ENCODE measurements at regions not wholly inside any gene's neighbourhood (a gene's known extent, or its start where the extent isn't known, plus 50 kb on each side); places are given as distances from the start of the nearest gene placed in this dataset.

DNA sequence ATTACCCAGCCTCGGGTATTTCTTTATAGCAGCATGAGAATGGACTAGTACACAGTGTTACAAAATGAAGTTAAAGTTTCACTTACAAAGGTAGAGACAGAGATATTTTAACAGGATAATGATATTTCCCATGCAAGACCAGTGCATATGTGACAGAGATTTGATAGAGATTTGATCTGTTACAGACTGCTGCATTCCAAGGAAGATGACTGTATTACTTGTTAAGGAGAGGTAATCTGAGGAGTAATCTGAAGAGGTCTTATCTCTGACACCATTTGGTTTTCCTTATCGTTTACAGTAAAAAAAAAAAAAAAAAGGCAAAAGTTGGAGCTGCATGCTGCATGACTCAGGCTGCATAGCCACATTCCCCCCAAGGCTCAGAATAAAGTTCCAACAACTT, 289.6 kb downstream of the POM121L12 start:
- WGBS, 2 donors: 57 to 63% methylated on average over 2 of the region's 2 CpGs

DNA sequence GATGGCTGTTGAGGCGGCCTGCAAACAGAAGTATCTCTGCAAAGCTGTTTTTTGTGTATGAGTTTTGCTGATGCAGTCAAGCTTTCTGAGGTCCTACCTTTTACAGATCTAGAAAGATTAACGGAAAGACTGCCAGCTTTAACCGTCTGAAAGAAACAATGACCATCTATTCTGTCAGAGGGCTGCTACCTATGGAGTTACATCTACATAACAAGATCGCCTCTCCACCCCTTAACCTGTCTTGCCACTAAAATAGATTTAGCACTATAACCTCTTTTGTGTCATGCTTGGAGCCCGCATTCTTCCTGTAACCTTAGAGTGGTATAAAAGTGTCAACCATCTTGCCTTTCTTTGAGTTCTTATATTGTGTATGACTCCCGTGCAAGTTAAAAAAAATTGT, 291.2 kb downstream of the POM121L12 start:
- WGBS, 2 donors: 50 to 61% methylated on average over 6 of the region's 6 CpGs
- TF ChIP-seq EP300 (IDR thresholded peaks at IDR 0.05) (no peak), POLR2A (IDR thresholded peaks at IDR 0.05) (no peak)
- TF ChIP-seq, protein P1, sequence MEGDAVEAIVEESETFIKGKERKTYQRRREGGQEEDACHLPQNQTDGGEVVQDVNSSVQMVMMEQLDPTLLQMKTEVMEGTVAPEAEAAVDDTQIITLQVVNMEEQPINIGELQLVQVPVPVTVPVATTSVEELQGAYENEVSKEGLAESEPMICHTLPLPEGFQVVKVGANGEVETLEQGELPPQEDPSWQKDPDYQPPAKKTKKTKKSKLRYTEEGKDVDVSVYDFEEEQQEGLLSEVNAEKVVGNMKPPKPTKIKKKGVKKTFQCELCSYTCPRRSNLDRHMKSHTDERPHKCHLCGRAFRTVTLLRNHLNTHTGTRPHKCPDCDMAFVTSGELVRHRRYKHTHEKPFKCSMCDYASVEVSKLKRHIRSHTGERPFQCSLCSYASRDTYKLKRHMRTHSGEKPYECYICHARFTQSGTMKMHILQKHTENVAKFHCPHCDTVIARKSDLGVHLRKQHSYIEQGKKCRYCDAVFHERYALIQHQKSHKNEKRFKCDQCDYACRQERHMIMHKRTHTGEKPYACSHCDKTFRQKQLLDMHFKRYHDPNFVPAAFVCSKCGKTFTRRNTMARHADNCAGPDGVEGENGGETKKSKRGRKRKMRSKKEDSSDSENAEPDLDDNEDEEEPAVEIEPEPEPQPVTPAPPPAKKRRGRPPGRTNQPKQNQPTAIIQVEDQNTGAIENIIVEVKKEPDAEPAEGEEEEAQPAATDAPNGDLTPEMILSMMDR (IDR thresholded peaks at IDR 0.05): no peak
- H3K4me1 ChIP-seq: no peaks in the 10 kb centered on the region

More for the DNA sequence above, 289.6 kb downstream of the POM121L12 start:
- TF ChIP-seq EP300 (IDR thresholded peaks at IDR 0.05) (no peak), POLR2A (IDR thresholded peaks at IDR 0.05) (no peak)
- TF ChIP-seq, protein P1 (IDR thresholded peaks at IDR 0.05): no peak
- Histone ChIP-seq H3K9me3 (no peaks in the 10 kb centered on the region), H3K4me3 (no peak overlapping the region), H3K27me3 (no peaks in the 10 kb centered on the region), H3K4me1 (no peaks in the 10 kb centered on the region), H3K27ac (no peak overlapping the region), H3K36me3 (no peaks in the 10 kb centered on the region)
- no peak for DNase-seq (ENCODE audit: low spot score in 2 of 2)

DNA sequence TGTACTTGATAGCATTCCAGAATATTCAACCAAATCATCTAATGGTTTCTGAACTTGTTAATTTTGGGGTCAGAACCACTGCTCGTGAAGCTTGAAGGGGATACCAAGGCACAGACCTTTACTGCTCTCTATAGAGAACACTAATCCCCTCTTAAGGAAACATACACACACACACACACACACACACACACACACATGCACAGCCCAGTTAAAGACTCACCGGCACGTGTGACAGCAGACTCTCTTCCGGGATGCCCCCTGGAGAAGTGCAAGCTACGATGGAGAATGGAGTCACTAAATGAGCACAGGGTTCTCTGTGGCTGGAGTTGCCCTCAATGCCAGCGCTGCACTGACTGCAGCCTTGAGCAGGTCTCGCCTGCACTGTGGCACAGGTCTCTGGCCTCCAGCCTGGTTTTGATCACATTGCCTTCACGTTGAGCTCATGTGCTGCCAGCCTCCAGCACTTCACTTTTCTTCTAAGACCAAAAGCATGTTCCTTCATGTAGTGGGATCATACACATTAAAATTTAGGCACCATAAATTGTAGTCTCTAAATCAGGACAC, 300.8 kb downstream of the POM121L12 start:
- H3K27me3 ChIP-seq: no peaks in the 10 kb centered on the region
- DNase-seq (ENCODE audit: low spot score in 2 of 2): no peak
- no peak overlapping the region for H3K4me3 ChIP-seq
- WGBS, 2 donors: 87% methylated on average over 8 of the region's 8 CpGs
- no peaks in the 10 kb centered on the region for H3K4me1 ChIP-seq
- H3K27ac ChIP-seq: no peak overlapping the region
- no peaks in the 10 kb centered on the region for H3K36me3 ChIP-seq
- H3K9me3 ChIP-seq: peaks cover 0 to 7% (median 0%) of the 10 kb centered on the region in 4 donors
- TF ChIP-seq, protein P1 (IDR thresholded peaks at IDR 0.05): no peak
- TF ChIP-seq EP300 (IDR thresholded peaks at IDR 0.05) (no peak), POLR2A (IDR thresholded peaks at IDR 0.05) (no peak)

More for the DNA sequence above, 291.2 kb downstream of the POM121L12 start:
- no peak overlapping the region for H3K27ac ChIP-seq
- DNase-seq (ENCODE audit: low spot score in 2 of 2): no peak
- H3K4me3 ChIP-seq: no peak overlapping the region
- H3K36me3 ChIP-seq: no peaks in the 10 kb centered on the region
- H3K9me3 ChIP-seq: no peaks in the 10 kb centered on the region
- no peaks in the 10 kb centered on the region for H3K27me3 ChIP-seq

DNA sequence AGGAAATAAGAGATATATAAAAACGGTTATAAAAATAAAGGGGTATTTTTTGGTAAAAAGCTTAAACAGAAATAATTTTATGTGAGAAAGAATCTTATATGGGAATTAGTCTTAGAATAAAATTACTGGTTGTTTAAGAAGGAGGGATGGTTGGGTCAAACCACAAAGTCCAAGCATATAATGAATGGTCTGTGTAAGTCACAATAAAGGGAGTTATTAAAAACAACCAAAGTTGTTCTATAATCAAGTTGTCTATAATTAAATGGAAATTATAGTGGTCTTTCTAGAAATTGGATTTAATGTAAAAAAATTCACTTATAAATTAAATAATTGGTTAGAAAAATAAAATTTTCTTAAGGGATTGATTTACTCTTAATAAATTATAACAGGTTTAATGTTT, 304.8 kb downstream of the POM121L12 start:
- no peak for DNase-seq (ENCODE audit: low spot score in 2 of 2)
- TF ChIP-seq EP300 (IDR thresholded peaks at IDR 0.05) (no peak), POLR2A (IDR thresholded peaks at IDR 0.05) (no peak)
- TF ChIP-seq, protein P1 (IDR thresholded peaks at IDR 0.05): no peak
- no peaks in the 10 kb centered on the region for H3K36me3 ChIP-seq
- no peaks in the 10 kb centered on the region for H3K4me1 ChIP-seq
- H3K27ac ChIP-seq: no peak overlapping the region
- no peak overlapping the region for H3K4me3 ChIP-seq
- WGBS, 2 donors: 90 to 96% methylated on average over 1 of the region's 1 CpG
- peaks cover 0 to 12% (median 0%) of the 10 kb centered on the region in 4 donors for H3K9me3 ChIP-seq
- no peaks in the 10 kb centered on the region for H3K27me3 ChIP-seq

DNA sequence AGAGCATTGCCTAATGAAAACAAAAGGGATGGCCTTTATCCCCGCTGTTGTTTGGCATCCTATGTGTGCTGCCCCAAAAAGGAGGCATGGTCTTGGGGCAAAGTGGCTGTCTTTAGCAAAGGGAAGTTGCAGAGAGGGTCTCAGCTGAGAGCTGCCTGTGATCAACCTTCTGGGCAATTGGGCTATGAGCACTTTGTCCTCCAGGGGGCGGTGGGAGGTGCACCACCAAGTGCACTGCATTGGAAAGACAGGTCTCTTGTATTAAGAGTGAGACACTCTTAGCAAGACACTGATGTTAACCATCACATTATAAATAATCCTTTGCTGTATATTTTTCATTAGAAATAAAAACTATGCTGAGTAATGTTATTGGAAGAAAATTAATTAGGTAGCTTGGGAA, 314.8 kb downstream of the POM121L12 start:
- TF ChIP-seq POLR2A (IDR thresholded peaks at IDR 0.05) (no peak), EP300 (IDR thresholded peaks at IDR 0.05) (no peak)
- TF ChIP-seq, protein P1 (IDR thresholded peaks at IDR 0.05): peak in 2 of 5 experiments; percentile 10 to 27
- Histone ChIP-seq H3K4me1 (no peaks in the 10 kb centered on the region), H3K27ac (no peak overlapping the region), H3K36me3 (no peaks in the 10 kb centered on the region), H3K9me3 (no peaks in the 10 kb centered on the region), H3K27me3 (no peaks in the 10 kb centered on the region), H3K4me3 (no peak overlapping the region)
- WGBS, 2 donors: 15 to 25% methylated on average over 2 of the region's 2 CpGs
- DNase-seq (ENCODE audit: low spot score in 2 of 2): no peak
